Glutamatergic neuron (in vitro differentiated cells): ENCODE measurements at regions not wholly inside any gene's neighbourhood (a gene's known extent, or its start where the extent isn't known, plus 50 kb on each side); places are given as distances from the start of the nearest gene placed in this dataset.

Experiments
- DNase-seq: peaks from one replicate; pipeline ENCODE4 v3.0.0; 2022
- H3K27ac Mint-ChIP-seq: one replicate; pipeline ENCODE4 v1.8.0; 2020; ENCODE audit warnings: mild to moderate bottlenecking, mixed read lengths, inconsistent platforms; ENCODE audit not compliant: unreplicated experiment
- H3K27me3 Mint-ChIP-seq: one replicate; pipeline ENCODE4 v1.8.0; 2020; ENCODE audit warnings: mild to moderate bottlenecking, moderate library complexity, mixed read lengths, inconsistent platforms; ENCODE audit not compliant: unreplicated experiment
- H3K36me3 Mint-ChIP-seq: one replicate; pipeline ENCODE4 v1.8.0; 2020; ENCODE audit warnings: mild to moderate bottlenecking, mixed read lengths, inconsistent platforms; ENCODE audit not compliant: unreplicated experiment
- H3K4me1 Mint-ChIP-seq: one replicate; pipeline ENCODE4 v1.8.0; 2020; ENCODE audit warnings: mild to moderate bottlenecking, low read depth, mixed read lengths, inconsistent platforms; ENCODE audit not compliant: unreplicated experiment
- H3K4me3 Mint-ChIP-seq: one replicate; pipeline ENCODE4 v1.8.0; 2020; ENCODE audit warnings: mild to moderate bottlenecking, mixed read lengths, inconsistent platforms; ENCODE audit not compliant: unreplicated experiment
- H3K9me3 Mint-ChIP-seq: one replicate; pipeline ENCODE4 v1.8.0; 2020; ENCODE audit warnings: mild to moderate bottlenecking, moderate library complexity, mixed read lengths, inconsistent platforms; ENCODE audit not compliant: unreplicated experiment
- CTCF ChIP-seq: fragments of 200-600 bp; sonication (generic); IDR thresholded peaks from one replicate; pipeline ENCODE4 v1.5.0; 2021; ENCODE audit not compliant: partially characterized antibody, unreplicated experiment

DNA sequence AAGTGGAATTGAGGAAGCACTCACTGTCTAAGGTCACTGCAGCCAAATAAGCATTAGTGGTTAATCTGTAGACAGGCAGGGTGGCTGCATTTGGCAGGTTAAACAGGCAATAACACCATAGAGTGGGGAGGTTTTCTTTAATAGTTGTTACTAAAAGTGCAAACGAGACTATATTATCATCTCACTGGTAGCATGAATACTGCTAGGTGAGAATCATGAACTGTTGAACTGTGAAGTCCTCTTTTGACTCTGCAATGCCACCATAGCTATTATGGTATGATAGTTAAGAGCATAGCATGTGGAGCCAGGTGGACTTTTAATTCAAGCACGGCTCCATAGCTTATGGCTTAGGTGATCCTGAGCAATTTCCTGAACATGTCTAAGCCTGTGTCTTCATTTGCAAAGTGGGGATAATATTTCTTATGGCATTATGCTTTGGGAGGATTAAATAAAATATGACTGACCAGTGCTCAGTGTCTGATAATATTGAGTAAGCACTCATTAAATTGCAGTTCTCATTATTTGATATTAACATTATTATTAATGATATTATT lies 235.6 kb upstream of the HHIP start:
- Mint-ChIP-seq H3K9me3 (no peaks in the 10 kb centered on the region), H3K4me1 (no peaks in the 10 kb centered on the region), H3K27ac (no peak overlapping the region), H3K36me3 (no peaks in the 10 kb centered on the region), H3K4me3 (no peak overlapping the region), H3K27me3 (peaks cover 5% of the 10 kb centered on the region)
- no peak for DNase-seq
- TF ChIP-seq CTCF, result no peak

DNA sequence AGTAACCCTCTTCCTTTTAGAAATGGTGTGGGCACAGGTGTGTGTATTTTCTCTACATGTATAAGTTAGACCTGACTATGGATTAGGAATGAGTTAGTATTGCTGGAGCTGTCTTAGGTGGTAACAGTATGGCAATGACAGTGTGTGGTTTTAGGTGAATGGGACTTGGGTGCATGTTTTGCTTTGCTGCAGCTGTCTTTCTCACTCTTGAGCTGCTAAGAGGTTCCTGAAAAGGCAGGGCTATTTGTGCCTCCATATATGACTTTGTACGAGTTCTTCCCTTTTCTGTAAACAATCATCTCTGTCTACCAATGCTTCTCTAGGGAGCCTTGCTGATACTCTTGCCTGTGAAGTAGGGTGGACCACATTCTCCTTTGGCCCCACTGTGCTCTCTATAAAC lies 234.8 kb upstream of the HHIP start:
- no peaks in the 10 kb centered on the region for H3K4me1 Mint-ChIP-seq
- H3K27ac Mint-ChIP-seq, result no peak overlapping the region
- no peaks in the 10 kb centered on the region for H3K36me3 Mint-ChIP-seq
- no peak overlapping the region for H3K4me3 Mint-ChIP-seq
- TF ChIP-seq CTCF, result no peak
- no peak for DNase-seq
- no peaks in the 10 kb centered on the region for H3K27me3 Mint-ChIP-seq
- no peaks in the 10 kb centered on the region for H3K9me3 Mint-ChIP-seq

GRCh38 chr4:144411700-144412099 lies 234.3 kb upstream of the HHIP start:
- no peak for DNase-seq
- Mint-ChIP-seq H3K4me1 (no peaks in the 10 kb centered on the region), H3K27me3 (no peaks in the 10 kb centered on the region)

DNA sequence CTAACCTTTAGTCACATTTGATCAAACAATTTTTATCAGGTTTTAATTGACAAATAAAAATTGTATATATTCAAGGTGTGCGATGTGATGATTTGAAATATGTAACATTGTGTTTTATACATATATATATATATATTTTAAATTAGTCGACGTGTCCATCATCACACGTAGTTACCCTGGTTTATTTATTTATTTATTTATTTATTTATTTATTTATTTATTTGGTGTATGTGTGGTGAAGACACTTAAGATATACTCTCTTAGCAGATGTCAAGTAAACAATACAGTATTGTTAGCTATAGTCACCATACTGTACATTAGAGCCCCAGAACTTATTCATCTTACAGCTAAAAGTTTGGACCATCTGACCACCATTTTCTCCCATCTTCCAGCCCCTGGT lies 224.9 kb upstream of the HHIP start:
- Mint-ChIP-seq H3K27ac (no peak overlapping the region), H3K27me3 (no peaks in the 10 kb centered on the region), H3K9me3 (peaks cover 1% of the 10 kb centered on the region), H3K4me3 (no peak overlapping the region), H3K36me3 (no peaks in the 10 kb centered on the region), H3K4me1 (no peaks in the 10 kb centered on the region)
- TF ChIP-seq CTCF, result no peak
- no peak for DNase-seq

More at GRCh38 chr4:144411700-144412099, 234.3 kb upstream of the HHIP start:
- H3K36me3 Mint-ChIP-seq, result no peaks in the 10 kb centered on the region
- no peak for TF ChIP-seq CTCF
- H3K9me3 Mint-ChIP-seq, result no peaks in the 10 kb centered on the region
- H3K27ac Mint-ChIP-seq, result no peak overlapping the region
- no peak overlapping the region for H3K4me3 Mint-ChIP-seq

GRCh38 chr4:144421839-144422565 lies 224.0 kb upstream of the HHIP start:
- no peaks in the 10 kb centered on the region for H3K27me3 Mint-ChIP-seq
- peaks cover 1% of the 10 kb centered on the region for H3K9me3 Mint-ChIP-seq
- no peak for TF ChIP-seq CTCF
- H3K27ac Mint-ChIP-seq, result no peak overlapping the region
- no peak overlapping the region for H3K4me3 Mint-ChIP-seq
- no peak for DNase-seq
- no peaks in the 10 kb centered on the region for H3K36me3 Mint-ChIP-seq
- H3K4me1 Mint-ChIP-seq, result no peaks in the 10 kb centered on the region
